NT2/D1 (cell line): ENCODE measurements at regions not wholly inside any gene's neighbourhood (a gene's known extent, or its start where the extent isn't known, plus 50 kb on each side); places are given as distances from the start of the nearest gene placed in this dataset.

ENCODE experiments used
- DNase-seq: peaks from one replicate; pipeline ENCODE4 v3.0.0-alpha.2; 2011; ENCODE audit warnings: low read depth, low spot score
- H3K27me3 ChIP-seq: 2 replicates; pipeline ENCODE4 v1.6.0; 2011; ENCODE audit warnings: mild to moderate bottlenecking; ENCODE audit not compliant: insufficient read length, insufficient read depth
- H3K36me3 ChIP-seq: 2 replicates; pipeline ENCODE4 v1.6.1; 2011; ENCODE audit warnings: mild to moderate bottlenecking, low read length, mixed read lengths; ENCODE audit not compliant: insufficient read depth, insufficient read length
- H3K4me1 ChIP-seq: 2 replicates; pipeline ENCODE4 v1.5.1; 2011; ENCODE audit not compliant: insufficient read depth, insufficient read length
- H3K4me3 ChIP-seq: 2 replicates; pipeline ENCODE4 v1.5.1; 2011; ENCODE audit warnings: low read depth; ENCODE audit not compliant: insufficient read length
- H3K9ac ChIP-seq: 2 replicates; pipeline ENCODE4 v1.6.0; 2011; ENCODE audit warnings: low read depth; ENCODE audit not compliant: insufficient read length
- H3K9me3 ChIP-seq: 2 replicates; pipeline ENCODE4 v1.5.1; 2011; ENCODE audit warnings: mild to moderate bottlenecking, low read length; ENCODE audit not compliant: insufficient read depth
- SUZ12 ChIP-seq: IDR thresholded peaks from 2 replicates; pipeline ENCODE4 v1.6.1; 2011; ENCODE audit not compliant: insufficient read length, insufficient read depth; ENCODE audit errors: extremely low read depth
- YY1 ChIP-seq: IDR thresholded peaks from 2 replicates; pipeline ENCODE4 v1.6.1; 2011; ENCODE audit not compliant: insufficient read length, insufficient read depth
- ZNF274 ChIP-seq: IDR thresholded peaks from 2 replicates; pipeline ENCODE4 v1.6.1; 2011; ENCODE audit warnings: mild to moderate bottlenecking, low read depth, low read length

- peaks cover 17% of the 10 kb centered on the region for H3K9me3 ChIP-seq
- H3K9ac ChIP-seq: no peak overlapping the region
- peaks cover 13% of the 10 kb centered on the region for H3K4me1 ChIP-seq
- H3K27me3 ChIP-seq: peaks cover under 1% of the 10 kb centered on the region
- H3K4me3 ChIP-seq: no peak overlapping the region
- no peaks in the 10 kb centered on the region for H3K36me3 ChIP-seq
- TF ChIP-seq SUZ12: no peak
- TF ChIP-seq YY1: no peak
- TF ChIP-seq ZNF274: no peak
- DNase-seq: no peak
These were observed 225.6 kb upstream of the HES1 start for GRCh38 chr3:193910310-193910709.

- peaks cover 17% of the 10 kb centered on the region for H3K9me3 ChIP-seq
- H3K27me3 ChIP-seq: peaks cover 4% of the 10 kb centered on the region
- peak; percentile 36 for DNase-seq
- TF ChIP-seq SUZ12: no peak
- no peak for TF ChIP-seq ZNF274
- TF ChIP-seq YY1: no peak
- peaks cover 13% of the 10 kb centered on the region for H3K4me1 ChIP-seq
- H3K4me3 ChIP-seq: no peak overlapping the region
- no peaks in the 10 kb centered on the region for H3K36me3 ChIP-seq
- no peak overlapping the region for H3K9ac ChIP-seq
These were observed 224.8 kb upstream of the HES1 start for GRCh38 chr3:193910886-193911738.

- Histone ChIP-seq H3K27me3 (peaks cover 4% of the 10 kb centered on the region), H3K9me3 (peaks cover 17% of the 10 kb centered on the region), H3K9ac (no peak overlapping the region), H3K4me3 (no peak overlapping the region), H3K36me3 (no peaks in the 10 kb centered on the region), H3K4me1 (peaks cover 13% of the 10 kb centered on the region)
- no peak for DNase-seq
- TF ChIP-seq ZNF274: no peak
- TF ChIP-seq SUZ12: no peak
- no peak for TF ChIP-seq YY1
These were observed 224.1 kb upstream of the HES1 start for GRCh38 chr3:193911784-193912340.

GRCh38 chr3:193912621-193913178 lies 223.2 kb upstream of the HES1 start:
- Histone ChIP-seq H3K9ac (no peak overlapping the region), H3K9me3 (peaks cover 12% of the 10 kb centered on the region), H3K4me1 (peaks cover 13% of the 10 kb centered on the region), H3K4me3 (no peak overlapping the region), H3K36me3 (no peaks in the 10 kb centered on the region), H3K27me3 (peaks cover 4% of the 10 kb centered on the region)
- TF ChIP-seq ZNF274 (no peak), SUZ12 (no peak), YY1 (no peak)
- DNase-seq: no peak

GRCh38 chr3:193914602-193915001 lies 221.3 kb upstream of the HES1 start:
- peaks cover 8% of the 10 kb centered on the region for H3K27me3 ChIP-seq
- no peak for TF ChIP-seq YY1
- no peak for TF ChIP-seq SUZ12
- TF ChIP-seq ZNF274: no peak
- H3K4me3 ChIP-seq: no peak overlapping the region
- no peak for DNase-seq
- H3K36me3 ChIP-seq: no peaks in the 10 kb centered on the region
- no peaks in the 10 kb centered on the region for H3K9me3 ChIP-seq
- H3K9ac ChIP-seq: no peak overlapping the region
- peaks cover 13% of the 10 kb centered on the region for H3K4me1 ChIP-seq

- TF ChIP-seq SUZ12 (no peak), ZNF274 (no peak), YY1 (no peak)
- H3K27me3 ChIP-seq: peaks cover 9% of the 10 kb centered on the region
- peaks cover 11% of the 10 kb centered on the region for H3K4me1 ChIP-seq
- no peak overlapping the region for H3K9ac ChIP-seq
- H3K9me3 ChIP-seq: no peaks in the 10 kb centered on the region
- DNase-seq: no peak
- H3K36me3 ChIP-seq: no peaks in the 10 kb centered on the region
- no peak overlapping the region for H3K4me3 ChIP-seq
These were observed 220.8 kb upstream of the HES1 start for GRCh38 chr3:193915099-193915498.

- no peak for TF ChIP-seq YY1
- no peak for TF ChIP-seq ZNF274
- TF ChIP-seq SUZ12: no peak
- H3K4me3 ChIP-seq: no peak overlapping the region
- no peak overlapping the region for H3K9ac ChIP-seq
- H3K36me3 ChIP-seq: no peaks in the 10 kb centered on the region
- no peak for DNase-seq
- H3K9me3 ChIP-seq: no peaks in the 10 kb centered on the region
- H3K27me3 ChIP-seq: peaks cover 9% of the 10 kb centered on the region
- H3K4me1 ChIP-seq: peaks cover 11% of the 10 kb centered on the region
These were observed 220.3 kb upstream of the HES1 start for GRCh38 chr3:193915613-193916012.
